HG03571 (cell line): ENCODE measurements at regions not wholly inside any gene's neighbourhood (a gene's known extent, or its start where the extent isn't known, plus 50 kb on each side); places are given as distances from the start of the nearest gene placed in this dataset.
"Not testable (repeated sequence)": the region's sequence is repeated elsewhere in the genome, so short reads cannot be mapped to it uniquely, and the experiment has no call there.

Experiments
- ATAC-seq: cut with Tn5 transposase; IDR thresholded peaks from one replicate; pipeline ENCODE4 v1.9.1; 2021; ENCODE audit not compliant: unreplicated experiment

GRCh38 chr10:61192589-61192988 lies 248.6 kb upstream of the RHOBTB1 start:
- not testable (repeated sequence) for ATAC-seq

- no peak for ATAC-seq
Observed at GRCh38 chr10:61192042-61192441, 248.1 kb upstream of the RHOBTB1 start.

- ATAC-seq: no peak
Observed at GRCh38 chr10:61189912-61190311, 245.9 kb upstream of the RHOBTB1 start.

GRCh38 chr10:61188691-61189090 lies 244.7 kb upstream of the RHOBTB1 start:
- ATAC-seq: no peak

GRCh38 chr10:61188101-61188500 lies 244.1 kb upstream of the RHOBTB1 start:
- ATAC-seq: no peak

GRCh38 chr10:61187601-61188000 lies 243.6 kb upstream of the RHOBTB1 start:
- no peak for ATAC-seq

GRCh38 chr10:61186408-61186807 lies 242.4 kb upstream of the RHOBTB1 start:
- ATAC-seq: no peak

- no peak for ATAC-seq
Observed at GRCh38 chr10:61184429-61184828, 240.4 kb upstream of the RHOBTB1 start.

- no peak for ATAC-seq
Observed at GRCh38 chr10:61183967-61184366, 240.0 kb upstream of the RHOBTB1 start.

GRCh38 chr10:61181832-61182231 lies 237.8 kb upstream of the RHOBTB1 start:
- ATAC-seq: no peak

- no peak for ATAC-seq
Observed at GRCh38 chr10:61179771-61180170, 235.8 kb upstream of the RHOBTB1 start.

GRCh38 chr10:61176424-61176823 lies 232.4 kb upstream of the RHOBTB1 start:
- no peak for ATAC-seq

GRCh38 chr10:61175316-61175715 lies 231.3 kb upstream of the RHOBTB1 start:
- ATAC-seq: no peak

GRCh38 chr10:61173450-61173849 lies 229.5 kb upstream of the RHOBTB1 start:
- no peak for ATAC-seq

GRCh38 chr10:61172182-61172926 lies 228.4 kb upstream of the RHOBTB1 start:
- ATAC-seq: no peak

GRCh38 chr10:61170594-61170993 lies 226.6 kb upstream of the RHOBTB1 start:
- no peak for ATAC-seq

- ATAC-seq: no peak
Observed at GRCh38 chr10:61169294-61169693, 225.3 kb upstream of the RHOBTB1 start.

GRCh38 chr10:61166489-61166888 lies 222.5 kb upstream of the RHOBTB1 start:
- no peak for ATAC-seq

- ATAC-seq: no peak
Observed at GRCh38 chr10:61166065-61166464, 222.1 kb upstream of the RHOBTB1 start.

GRCh38 chr10:61164458-61165160 lies 220.6 kb upstream of the RHOBTB1 start:
- ATAC-seq: no peak

- no peak for ATAC-seq
Observed at GRCh38 chr10:61163403-61163802, 219.4 kb upstream of the RHOBTB1 start.

GRCh38 chr10:61160253-61160652 lies 216.3 kb upstream of the RHOBTB1 start:
- no peak for ATAC-seq

- ATAC-seq: no peak
Observed at GRCh38 chr10:61159253-61159652, 215.3 kb upstream of the RHOBTB1 start.
